Duodenal mucosa (tissue), 2 donors: ENCODE measurements at regions not wholly inside any gene's neighbourhood (a gene's known extent, or its start where the extent isn't known, plus 50 kb on each side); places are given as distances from the start of the nearest gene placed in this dataset.

Source experiments
- H3K27ac ChIP-seq: one replicate; pipeline ENCODE4 v1.7.0; 2013; ENCODE audit warnings: low read depth, low read length
- H3K27me3 ChIP-seq, 2 donors: one replicate each; pipeline ENCODE4 v1.7.0; 2013; ENCODE audit warnings: low read length in 2 of 2, control low read depth in 1 of 2; ENCODE audit not compliant: insufficient read depth in 2 of 2, control insufficient read depth in 1 of 2
- H3K36me3 ChIP-seq, 2 donors: one replicate each; pipeline ENCODE4 v1.7.0; 2013; ENCODE audit warnings: low read length in 2 of 2, control low read depth in 1 of 2; ENCODE audit not compliant: insufficient read depth in 2 of 2, control insufficient read depth in 1 of 2
- H3K4me1 ChIP-seq, 2 donors: one replicate each; pipeline ENCODE4 v1.7.0; 2013; ENCODE audit warnings: low read length in 2 of 2, control low read depth in 1 of 2; ENCODE audit not compliant: insufficient read depth in 2 of 2, control insufficient read depth in 1 of 2
- H3K4me3 ChIP-seq, 2 donors: one replicate each; pipeline ENCODE4 v1.7.0; 2013; ENCODE audit warnings: low read length in 2 of 2, low read depth in 1 of 2
- H3K9ac ChIP-seq, 2 donors: one replicate each; pipeline ENCODE4 v1.7.0; 2013; ENCODE audit warnings: low read length in 2 of 2, low read depth in 1 of 2
- H3K9me3 ChIP-seq, 2 donors: one replicate each; pipeline ENCODE4 v1.7.0; 2013; ENCODE audit warnings: low read length in 2 of 2, control low read depth in 1 of 2; ENCODE audit not compliant: control insufficient read depth in 1 of 2

DNA sequence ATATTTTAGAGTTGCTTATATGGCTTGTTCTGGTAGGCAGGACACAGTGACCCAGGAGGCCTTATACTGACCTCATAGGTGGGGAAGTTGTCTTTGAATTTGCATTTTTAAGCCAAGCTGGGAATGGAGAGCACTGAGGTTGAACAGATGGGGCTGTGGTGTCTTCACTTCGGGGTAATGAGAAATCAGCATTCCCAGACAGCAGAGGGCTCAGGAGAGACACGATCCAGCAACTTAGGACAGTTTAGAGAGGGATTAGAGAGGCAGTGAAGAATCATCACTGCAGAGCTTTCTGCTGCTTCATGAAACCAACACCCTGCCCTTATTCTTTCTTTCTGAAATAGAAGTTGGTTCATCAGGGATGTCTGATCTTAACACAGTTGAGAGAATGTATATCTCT lies 202.4 kb downstream of the TDRD15 start:
- no peak overlapping the region for H3K9ac ChIP-seq
- H3K27me3 ChIP-seq: no peaks in the 10 kb centered on the region
- H3K36me3 ChIP-seq: no peaks in the 10 kb centered on the region
- H3K4me3 ChIP-seq: no peak overlapping the region
- H3K9me3 ChIP-seq: no peaks in the 10 kb centered on the region
- H3K27ac ChIP-seq: no peak overlapping the region
- no peaks in the 10 kb centered on the region for H3K4me1 ChIP-seq

DNA sequence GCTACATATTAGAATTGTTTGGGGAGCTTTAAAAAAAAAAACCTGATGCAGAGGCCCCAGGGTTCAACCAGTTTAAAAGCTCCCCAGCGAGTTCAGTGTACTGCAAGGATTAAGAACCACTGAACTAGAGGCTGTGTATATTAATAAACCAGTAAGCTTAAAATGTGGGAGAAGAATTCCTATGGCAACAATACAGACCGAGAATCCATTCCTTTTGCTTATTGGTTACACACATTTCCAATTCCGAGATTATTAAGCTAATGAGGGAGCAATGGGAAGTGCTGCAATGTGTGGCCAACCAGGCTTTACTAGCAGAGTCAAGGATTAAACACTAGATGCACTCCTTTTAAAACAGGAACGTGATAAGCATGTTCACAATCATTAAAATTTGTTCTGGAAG lies 204.4 kb downstream of the TDRD15 start:
- Histone ChIP-seq H3K4me1 (peaks cover under 1 to 2% of the 10 kb centered on the region in 2 donors), H3K9ac (no peak overlapping the region), H3K36me3 (no peaks in the 10 kb centered on the region), H3K9me3 (no peaks in the 10 kb centered on the region), H3K4me3 (no peak overlapping the region), H3K27me3 (no peaks in the 10 kb centered on the region), H3K27ac (no peak overlapping the region)

DNA sequence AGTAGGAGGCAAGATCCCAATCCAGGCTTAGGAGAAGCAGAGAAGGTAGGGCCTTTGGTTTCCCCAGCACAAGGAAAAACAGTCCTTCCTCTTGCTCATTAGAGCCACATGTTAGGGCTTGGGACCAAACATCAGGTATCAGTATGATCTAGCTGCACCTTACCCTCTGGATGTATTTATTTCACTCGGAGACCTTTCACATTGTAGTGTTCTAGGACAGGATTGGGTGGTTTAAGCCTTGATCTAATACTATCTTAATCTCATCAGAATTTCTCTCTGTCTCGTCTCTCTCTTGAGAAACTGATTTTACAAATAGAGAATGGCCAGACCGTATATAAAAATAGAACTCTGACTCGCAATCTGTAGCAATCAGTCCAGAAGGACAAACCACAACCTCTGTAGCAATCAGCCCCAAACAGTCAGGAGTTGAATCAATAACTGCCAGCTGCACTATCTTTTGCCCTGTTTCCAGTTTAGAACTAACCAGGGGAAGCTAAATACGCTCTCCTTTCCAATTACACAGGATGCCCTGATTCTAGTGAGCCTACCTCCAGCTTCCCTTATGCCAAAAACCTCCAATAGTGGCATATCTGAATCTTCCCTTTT lies 207.1 kb downstream of the TDRD15 start:
- Histone ChIP-seq H3K9me3 (no peaks in the 10 kb centered on the region), H3K36me3 (no peaks in the 10 kb centered on the region), H3K9ac (no peak overlapping the region), H3K4me3 (no peak overlapping the region), H3K4me1 (peaks cover 6 to 14% of the 10 kb centered on the region in 2 donors), H3K27me3 (no peaks in the 10 kb centered on the region), H3K27ac (no peak overlapping the region)

DNA sequence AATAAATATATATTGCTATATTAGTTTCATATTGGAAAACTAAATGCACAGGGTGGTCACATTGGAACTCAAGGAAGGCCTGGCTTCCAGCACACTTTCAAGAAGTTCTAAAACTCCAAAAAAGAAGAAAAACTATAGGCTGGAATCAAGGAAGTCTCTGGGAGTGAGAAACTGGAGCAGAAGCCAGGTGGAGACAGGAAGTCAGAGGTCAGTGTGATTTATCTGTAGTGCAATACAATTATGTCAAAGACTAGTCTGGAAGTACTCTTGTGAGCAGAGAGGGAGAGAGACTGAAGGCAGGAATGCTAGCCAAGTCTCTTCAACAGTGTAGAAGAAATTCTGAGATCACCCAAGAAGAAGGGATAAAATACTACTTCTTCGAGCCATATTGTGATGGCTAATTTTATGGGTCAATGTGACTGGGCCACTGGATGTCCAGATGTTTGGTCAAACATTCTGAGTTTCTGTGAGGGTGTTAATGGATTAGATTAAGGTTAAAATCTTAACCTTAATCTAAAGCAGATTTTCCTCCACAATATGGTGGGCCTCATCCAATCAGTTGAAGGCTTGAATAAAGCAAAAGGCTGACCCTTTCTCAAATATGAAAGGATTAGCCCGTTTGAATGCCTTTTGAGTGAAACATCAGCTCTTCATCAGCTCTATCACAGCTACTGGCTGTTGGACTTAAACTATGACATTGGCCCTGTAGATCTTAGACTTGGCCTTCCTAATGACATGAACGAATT lies 208.0 kb downstream of the TDRD15 start:
- no peaks in the 10 kb centered on the region for H3K36me3 ChIP-seq
- H3K9me3 ChIP-seq: no peaks in the 10 kb centered on the region
- no peak overlapping the region for H3K27ac ChIP-seq
- H3K9ac ChIP-seq: no peak overlapping the region
- H3K4me1 ChIP-seq: peaks cover 6 to 14% of the 10 kb centered on the region in 2 donors
- H3K27me3 ChIP-seq: no peaks in the 10 kb centered on the region
- no peak overlapping the region for H3K4me3 ChIP-seq

DNA sequence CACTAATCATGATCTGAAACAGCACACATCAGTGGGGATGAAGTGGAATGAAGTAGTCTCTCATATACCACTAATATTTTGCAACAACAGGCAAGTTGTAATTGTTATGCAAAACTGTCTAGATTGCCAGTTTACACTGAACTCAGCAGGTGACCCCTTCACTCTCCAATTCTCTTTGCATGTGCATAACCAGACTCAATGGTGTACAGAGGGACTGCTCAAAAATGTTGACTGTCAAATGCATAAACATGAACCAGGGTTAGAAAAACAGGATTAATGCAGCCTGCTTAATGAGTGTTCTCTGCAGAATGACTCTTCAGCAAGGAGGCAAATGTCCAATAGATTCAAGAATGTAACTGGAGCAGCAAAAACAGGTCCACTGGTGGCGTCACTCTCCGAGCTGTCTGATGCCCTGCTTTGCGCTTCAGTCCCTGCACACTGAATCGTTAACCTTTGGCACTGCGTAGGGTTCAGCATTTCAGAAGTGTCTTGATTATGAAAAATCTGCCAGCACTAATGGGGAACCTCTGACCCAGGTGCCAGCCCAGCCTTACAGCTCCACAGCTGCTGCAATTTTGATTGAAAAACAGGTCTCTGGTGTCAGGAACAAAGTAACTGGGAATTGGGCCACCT lies 209.3 kb downstream of the TDRD15 start:
- no peak overlapping the region for H3K9ac ChIP-seq
- no peak overlapping the region for H3K4me3 ChIP-seq
- no peaks in the 10 kb centered on the region for H3K27me3 ChIP-seq
- no peaks in the 10 kb centered on the region for H3K36me3 ChIP-seq
- no peaks in the 10 kb centered on the region for H3K9me3 ChIP-seq
- no peak overlapping the region for H3K27ac ChIP-seq
- H3K4me1 ChIP-seq: peaks cover 6 to 14% of the 10 kb centered on the region in 2 donors

DNA sequence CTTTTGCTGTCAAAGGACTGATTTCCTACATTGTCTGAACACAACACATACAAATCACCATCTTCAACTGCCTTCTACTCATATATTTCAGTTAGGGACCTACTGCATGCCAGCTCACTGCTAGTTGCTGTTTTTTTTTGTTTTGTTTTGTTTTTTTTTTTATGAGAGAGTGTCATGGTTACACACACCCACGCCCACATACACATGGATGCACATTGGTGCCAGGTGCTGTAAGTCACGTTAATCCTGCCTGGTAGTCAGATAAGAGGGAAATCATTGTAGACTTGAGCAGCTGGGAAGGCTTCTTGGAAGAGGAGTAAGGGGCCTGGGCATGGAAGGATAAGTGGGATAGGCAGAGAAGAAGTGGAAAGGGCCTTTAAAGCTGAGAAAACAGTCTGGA lies 209.9 kb downstream of the TDRD15 start:
- Histone ChIP-seq H3K9ac (no peak overlapping the region), H3K36me3 (no peaks in the 10 kb centered on the region), H3K27ac (no peak overlapping the region), H3K4me3 (no peak overlapping the region), H3K4me1 (peaks cover 6 to 14% of the 10 kb centered on the region in 2 donors), H3K27me3 (no peaks in the 10 kb centered on the region), H3K9me3 (no peaks in the 10 kb centered on the region)

DNA sequence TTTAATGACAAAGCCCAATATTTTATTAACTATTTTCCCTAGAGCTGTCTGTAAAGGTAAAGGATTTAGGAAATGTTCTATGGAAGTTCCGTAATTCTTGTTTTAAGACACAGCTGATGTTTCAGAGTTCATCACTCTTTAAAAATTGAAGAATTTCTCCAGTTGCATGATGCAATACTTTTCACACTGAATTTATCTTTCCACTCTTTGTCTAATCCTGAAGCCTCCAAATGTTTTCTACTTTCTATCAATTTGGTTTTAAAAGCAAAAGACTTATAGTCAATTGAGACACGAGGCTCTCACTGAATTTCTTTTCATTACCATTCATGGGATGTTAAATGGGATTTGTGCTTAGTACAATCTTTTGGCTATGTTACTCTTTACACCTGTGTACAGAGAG lies 223.2 kb downstream of the TDRD15 start:
- H3K9me3 ChIP-seq: no peaks in the 10 kb centered on the region
- H3K4me1 ChIP-seq: no peaks in the 10 kb centered on the region
- H3K4me3 ChIP-seq: no peak overlapping the region
- no peak overlapping the region for H3K9ac ChIP-seq
- H3K36me3 ChIP-seq: no peaks in the 10 kb centered on the region
- H3K27ac ChIP-seq: no peak overlapping the region
- no peaks in the 10 kb centered on the region for H3K27me3 ChIP-seq

DNA sequence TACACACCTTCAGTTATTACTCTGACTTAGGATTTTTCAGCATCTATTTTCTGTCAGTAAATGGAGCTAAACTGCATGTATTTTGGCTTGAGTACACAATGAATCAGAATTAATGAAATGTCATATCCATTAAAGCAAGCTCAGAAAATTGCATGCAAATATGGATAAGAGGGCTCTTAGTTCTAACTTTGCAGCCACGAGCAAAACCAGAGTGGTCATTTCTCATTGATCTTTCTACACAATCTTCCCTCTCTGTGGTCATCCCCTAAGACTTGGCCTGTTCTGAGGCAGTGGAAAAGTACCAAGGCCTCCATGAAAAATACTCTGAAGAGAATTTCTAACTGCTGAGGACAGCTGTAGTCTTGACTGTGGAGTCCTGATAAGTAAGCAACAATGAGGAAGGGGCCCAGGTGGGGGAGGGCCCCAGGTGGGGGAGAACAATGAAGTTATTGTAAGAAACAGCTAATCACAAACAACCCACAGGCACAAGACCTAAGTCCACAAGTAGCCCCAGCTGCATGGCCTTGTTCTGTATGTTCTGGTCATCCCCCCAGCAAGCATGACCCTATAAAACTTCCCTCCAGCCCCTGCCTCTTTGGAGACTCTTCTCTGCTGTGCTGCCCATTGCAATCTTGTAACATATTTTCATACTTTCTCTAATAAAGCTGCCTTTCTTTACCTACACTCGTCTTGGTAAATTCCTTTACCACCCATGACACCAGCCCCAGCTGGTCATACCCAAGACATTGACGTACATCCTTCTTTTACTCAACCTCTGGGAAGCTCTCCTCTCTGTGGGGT lies 230.3 kb downstream of the TDRD15 start:
- H3K4me1 ChIP-seq: no peaks in the 10 kb centered on the region
- no peak overlapping the region for H3K4me3 ChIP-seq
- H3K9ac ChIP-seq: no peak overlapping the region
- H3K9me3 ChIP-seq: no peaks in the 10 kb centered on the region
- H3K36me3 ChIP-seq: no peaks in the 10 kb centered on the region
- no peak overlapping the region for H3K27ac ChIP-seq
- H3K27me3 ChIP-seq: no peaks in the 10 kb centered on the region

DNA sequence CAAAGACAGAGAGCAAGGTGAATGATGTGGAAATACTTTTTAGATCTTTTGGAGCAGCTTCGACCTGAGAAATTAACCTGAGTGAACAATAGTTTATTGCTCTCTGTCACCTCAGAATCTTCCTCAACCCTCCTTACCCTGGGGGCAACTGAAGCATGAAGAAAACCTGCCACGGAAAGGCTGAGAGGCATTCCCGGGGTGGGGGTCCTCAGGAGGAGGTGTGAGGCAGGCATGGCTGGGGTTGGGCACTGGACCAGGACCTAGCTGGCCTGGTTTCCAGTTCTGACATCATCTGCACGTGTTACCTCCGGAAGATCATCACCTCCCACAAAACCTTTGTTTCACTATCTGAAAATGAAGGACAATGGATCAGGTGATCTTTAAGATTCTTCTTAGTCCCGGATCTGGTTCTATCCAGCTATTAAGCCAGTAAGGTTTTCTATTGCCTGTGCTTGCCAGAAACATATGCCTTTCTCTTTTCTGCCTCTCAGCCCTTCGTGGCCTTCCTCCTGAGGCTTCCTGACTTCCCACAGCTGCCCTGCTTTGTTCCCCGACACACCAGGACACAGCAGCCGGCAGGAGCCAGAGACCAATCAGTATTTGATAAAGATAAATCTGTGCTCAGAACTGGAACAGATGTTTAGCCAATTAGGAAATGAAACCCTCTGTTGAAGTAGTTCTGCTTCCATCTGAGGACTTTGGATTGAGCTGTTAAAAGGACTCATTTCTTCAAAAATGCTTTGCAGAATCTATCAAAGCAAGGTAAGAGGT lies 232.5 kb downstream of the TDRD15 start:
- no peaks in the 10 kb centered on the region for H3K9me3 ChIP-seq
- H3K27ac ChIP-seq: no peak overlapping the region
- H3K36me3 ChIP-seq: no peaks in the 10 kb centered on the region

More for the DNA sequence above, 232.5 kb downstream of the TDRD15 start:
- Histone ChIP-seq H3K4me3 (no peak overlapping the region), H3K27me3 (no peaks in the 10 kb centered on the region), H3K4me1 (no peaks in the 10 kb centered on the region), H3K9ac (no peak overlapping the region)
